WERI-Rb-1 (cell line): ENCODE measurements at regions not wholly inside any gene's neighbourhood (a gene's known extent, or its start where the extent isn't known, plus 50 kb on each side); places are given as distances from the start of the nearest gene placed in this dataset.
"Not testable (repeated sequence)": the region's sequence is repeated elsewhere in the genome, so short reads cannot be mapped to it uniquely, and the experiment has no call there.

Source experiments
- DNase-seq: peaks from one replicate; pipeline ENCODE4 v3.0.0-alpha.2; 2020
- H3K27ac ChIP-seq: fragments of 250-450 bp; sonication (Bioruptor Pico); 2 replicates; pipeline ENCODE4 v1.5.1; 2020; ENCODE audit warnings: mild to moderate bottlenecking, moderate library complexity
- H3K27me3 ChIP-seq: fragments of 250-450 bp; sonication (Bioruptor Pico); 2 replicates; pipeline ENCODE4 v1.5.1; 2021; ENCODE audit warnings: mild to moderate bottlenecking, low read depth, moderate library complexity; ENCODE audit not compliant: insufficient read depth, severe bottlenecking
- H3K36me3 ChIP-seq: fragments of 250-450 bp; sonication (Bioruptor Pico); 2 replicates; pipeline ENCODE4 v1.5.1; 2020; ENCODE audit warnings: mild to moderate bottlenecking, moderate library complexity
- H3K4me3 ChIP-seq: 2 replicates; pipeline ENCODE4 v1.5.1; 2011; ENCODE audit warnings: low read depth, mild to moderate bottlenecking, control low read depth, low read length
- H3K9me3 ChIP-seq: fragments of 250-450 bp; sonication (Bioruptor Pico); 2 replicates; pipeline ENCODE4 v1.5.1; 2021; ENCODE audit warnings: mild to moderate bottlenecking, moderate library complexity; ENCODE audit not compliant: severe bottlenecking
- CTCF ChIP-seq: IDR thresholded peaks from 2 replicates; pipeline ENCODE4 v1.5.1; 2011; ENCODE audit warnings: low read depth, mild to moderate bottlenecking, control low read depth, inconsistent platforms, low read length

- H3K27me3 ChIP-seq = no peaks in the 10 kb centered on the region
- no peak for TF ChIP-seq CTCF
- H3K4me3 ChIP-seq = no peak overlapping the region
- no peak overlapping the region for H3K27ac ChIP-seq
- no peak for DNase-seq
- no peaks in the 10 kb centered on the region for H3K9me3 ChIP-seq
- no peaks in the 10 kb centered on the region for H3K36me3 ChIP-seq
Observed at GRCh38 chr11:92457250-92457649, 232.6 kb downstream of the FAT3 start.

GRCh38 chr11:92458486-92458885 is 233.9 kb downstream of the FAT3 start:
- no peak for DNase-seq
- H3K27me3 ChIP-seq = no peaks in the 10 kb centered on the region
- no peaks in the 10 kb centered on the region for H3K36me3 ChIP-seq
- no peak overlapping the region for H3K4me3 ChIP-seq
- no peak overlapping the region for H3K27ac ChIP-seq
- no peaks in the 10 kb centered on the region for H3K9me3 ChIP-seq
- TF ChIP-seq CTCF = no peak

- no peak for TF ChIP-seq CTCF
- H3K4me3 ChIP-seq = no peak overlapping the region
- no peak overlapping the region for H3K27ac ChIP-seq
- no peak for DNase-seq
- H3K36me3 ChIP-seq = no peaks in the 10 kb centered on the region
- H3K27me3 ChIP-seq = no peaks in the 10 kb centered on the region
- H3K9me3 ChIP-seq = no peaks in the 10 kb centered on the region
Observed at GRCh38 chr11:92460213-92460612, 235.6 kb downstream of the FAT3 start.

GRCh38 chr11:92461447-92461846 is 236.8 kb downstream of the FAT3 start:
- H3K4me3 ChIP-seq = no peak overlapping the region
- TF ChIP-seq CTCF = no peak
- no peaks in the 10 kb centered on the region for H3K27me3 ChIP-seq
- H3K36me3 ChIP-seq = no peaks in the 10 kb centered on the region
- no peak for DNase-seq
- H3K9me3 ChIP-seq = no peaks in the 10 kb centered on the region
- H3K27ac ChIP-seq = no peak overlapping the region

- H3K9me3 ChIP-seq = no peaks in the 10 kb centered on the region
- no peak for DNase-seq
- H3K27me3 ChIP-seq = no peaks in the 10 kb centered on the region
- no peak for TF ChIP-seq CTCF
- no peak overlapping the region for H3K27ac ChIP-seq
- no peaks in the 10 kb centered on the region for H3K36me3 ChIP-seq
- H3K4me3 ChIP-seq = no peak overlapping the region
Observed at GRCh38 chr11:92462821-92463220, 238.2 kb downstream of the FAT3 start.

- Histone ChIP-seq H3K4me3 (no peak overlapping the region), H3K36me3 (no peaks in the 10 kb centered on the region), H3K27me3 (no peaks in the 10 kb centered on the region), H3K9me3 (no peaks in the 10 kb centered on the region), H3K27ac (no peak overlapping the region)
- TF ChIP-seq CTCF = no peak
- no peak for DNase-seq
Observed at GRCh38 chr11:92464822-92465221, 240.2 kb downstream of the FAT3 start.

GRCh38 chr11:92465410-92465809 is 240.8 kb downstream of the FAT3 start:
- not testable (repeated sequence) for H3K27ac ChIP-seq, H3K27me3 ChIP-seq, H3K36me3 ChIP-seq, DNase-seq, H3K4me3 ChIP-seq, H3K9me3 ChIP-seq
